CD4-positive, alpha-beta T cell (primary cell): ENCODE measurements at regions not wholly inside any gene's neighbourhood (a gene's known extent, or its start where the extent isn't known, plus 50 kb on each side); places are given as distances from the start of the nearest gene placed in this dataset.

Experiments
- ATAC-seq: fragments of 200-7000 bp; cut with Tn5 transposase; one replicate; pipeline ENCODE4 v1.10.0; 2022; ENCODE audit warnings: mild to moderate bottlenecking; ENCODE audit not compliant: poor library complexity
- CTCF ChIA-PET: fragments of 350-600 bp; sonication (Branson Sonifier 250); formaldehyde crosslinking; loops from one replicate; lab custom pipeline; 2021; ENCODE audit warnings: antibody characterized with exemption, inconsistent platforms; lab: Charles Lee
- POLR2A ChIA-PET: fragments of 350-600 bp; sonication (Branson Sonifier 250); formaldehyde crosslinking; loops from one replicate; lab custom pipeline; 2021; ENCODE audit warnings: antibody characterized with exemption, inconsistent platforms; lab: Charles Lee
- DNase-seq, 14 experiments: peaks; one replicate each; pipeline ENCODE4 v3.0.0-alpha.2; 2013 to 2020; ENCODE audit warnings: mixed read lengths in 2 of 14
- H3K27ac ChIP-seq, 2 donors: one replicate each; pipeline versions ENCODE4 v1.5.1 to v1.7.0; 2013; ENCODE audit warnings: low read length in 2 of 2, low read depth in 1 of 2, mild to moderate bottlenecking in 1 of 2
- H3K27me3 ChIP-seq, 2 experiments: 1 replicate in 1 of 2; 2 replicates in 1 of 2; pipeline versions ENCODE4 v1.6.1 to v1.7.0; 2013; ENCODE audit warnings: low read length in 2 of 2, control low read depth in 1 of 2, mild to moderate bottlenecking in 1 of 2, moderate library complexity in 1 of 2; ENCODE audit not compliant: insufficient read depth in 2 of 2, control insufficient read depth in 1 of 2
- H3K36me3 ChIP-seq: one replicate; pipeline ENCODE4 v1.6.1; 2013; ENCODE audit warnings: low read length, control low read depth; ENCODE audit not compliant: insufficient read depth
- H3K4me1 ChIP-seq: one replicate; pipeline ENCODE4 v1.6.1; 2013; ENCODE audit warnings: low read length, control low read depth; ENCODE audit not compliant: insufficient read depth
- H3K4me3 ChIP-seq: one replicate; pipeline ENCODE4 v1.5.1; 2013; ENCODE audit warnings: mild to moderate bottlenecking, low read length, moderate library complexity
- H3K9me3 ChIP-seq, 2 experiments: 1 replicate in 1 of 2; 2 replicates in 1 of 2; pipeline versions ENCODE4 v1.6.1 to v1.7.0; 2013; ENCODE audit warnings: low read length in 2 of 2, mild to moderate bottlenecking in 2 of 2, control low read depth in 1 of 2, moderate library complexity in 1 of 2; ENCODE audit not compliant: control insufficient read depth in 1 of 2, insufficient read depth in 1 of 2
- H3K27ac Mint-ChIP-seq: one replicate; pipeline ENCODE4 v1.8.0; 2020; ENCODE audit warnings: mixed read lengths
- H3K27me3 Mint-ChIP-seq: one replicate; pipeline ENCODE4 v1.8.0; 2021; ENCODE audit warnings: mixed read lengths
- H3K36me3 Mint-ChIP-seq: one replicate; pipeline ENCODE4 v1.8.0; 2021; ENCODE audit warnings: low read depth, mixed read lengths
- H3K4me1 Mint-ChIP-seq: one replicate; pipeline ENCODE4 v1.8.0; 2021; ENCODE audit warnings: low read depth, mixed read lengths
- H3K4me3 Mint-ChIP-seq: one replicate; pipeline ENCODE4 v1.8.0; 2020; ENCODE audit warnings: mild to moderate bottlenecking, mixed read lengths
- H3K9me3 Mint-ChIP-seq: one replicate; pipeline ENCODE4 v1.8.0; 2020; ENCODE audit warnings: mixed read lengths
- intact Hi-C, 2 experiments: fragments of 100-400 bp; cut with DNase I in 1 of 2; cut with micrococcal nuclease in 1 of 2; formaldehyde crosslinking; loops; one replicate each; pipeline versions ENCODE4 v1.15.1 to v1.9.0; 2023 to 2025; cut with DNase I, micrococcal nuclease
- TF ChIP-seq, protein P1 (sequence below): fragments of 200-600 bp; IDR thresholded peaks from one replicate; pipeline ENCODE4 v1.8.0; 2022; ENCODE audit warnings: antibody characterized with exemption, mild to moderate bottlenecking

DNA sequence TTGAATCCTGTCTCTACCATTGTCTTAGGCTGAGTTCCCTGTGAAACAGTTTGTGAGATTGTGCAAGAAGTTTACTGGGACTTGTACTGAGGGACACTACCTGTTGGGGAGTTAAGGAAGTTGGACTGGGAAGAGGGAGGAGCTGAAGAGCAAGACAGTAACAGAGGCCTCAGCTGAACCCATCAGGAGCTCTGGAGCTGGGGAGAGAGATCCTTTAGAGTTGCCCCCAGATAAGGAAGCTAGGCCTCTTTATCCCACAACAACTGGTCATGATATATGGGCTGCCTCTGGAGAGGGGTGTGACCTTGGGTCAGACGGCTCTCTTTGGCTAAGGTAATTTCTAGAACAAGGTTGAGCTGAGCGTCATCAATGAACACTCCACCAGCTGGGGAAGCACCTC is 137.8 kb upstream of the SLC4A4 start:
- intact Hi-C loops = no loop called here
- H3K9me3 Mint-ChIP-seq = no peaks in the 10 kb centered on the region
- TF ChIP-seq, protein P1, sequence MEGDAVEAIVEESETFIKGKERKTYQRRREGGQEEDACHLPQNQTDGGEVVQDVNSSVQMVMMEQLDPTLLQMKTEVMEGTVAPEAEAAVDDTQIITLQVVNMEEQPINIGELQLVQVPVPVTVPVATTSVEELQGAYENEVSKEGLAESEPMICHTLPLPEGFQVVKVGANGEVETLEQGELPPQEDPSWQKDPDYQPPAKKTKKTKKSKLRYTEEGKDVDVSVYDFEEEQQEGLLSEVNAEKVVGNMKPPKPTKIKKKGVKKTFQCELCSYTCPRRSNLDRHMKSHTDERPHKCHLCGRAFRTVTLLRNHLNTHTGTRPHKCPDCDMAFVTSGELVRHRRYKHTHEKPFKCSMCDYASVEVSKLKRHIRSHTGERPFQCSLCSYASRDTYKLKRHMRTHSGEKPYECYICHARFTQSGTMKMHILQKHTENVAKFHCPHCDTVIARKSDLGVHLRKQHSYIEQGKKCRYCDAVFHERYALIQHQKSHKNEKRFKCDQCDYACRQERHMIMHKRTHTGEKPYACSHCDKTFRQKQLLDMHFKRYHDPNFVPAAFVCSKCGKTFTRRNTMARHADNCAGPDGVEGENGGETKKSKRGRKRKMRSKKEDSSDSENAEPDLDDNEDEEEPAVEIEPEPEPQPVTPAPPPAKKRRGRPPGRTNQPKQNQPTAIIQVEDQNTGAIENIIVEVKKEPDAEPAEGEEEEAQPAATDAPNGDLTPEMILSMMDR = no peak
- H3K27ac Mint-ChIP-seq = no peak overlapping the region
- ChIA-PET CTCF (no interaction called here), POLR2A (no interaction called here)
- peaks cover 10% of the 10 kb centered on the region for H3K4me1 Mint-ChIP-seq
- no peaks in the 10 kb centered on the region for H3K27me3 ChIP-seq
- no peak overlapping the region for H3K4me3 Mint-ChIP-seq
- H3K4me3 ChIP-seq = no peak overlapping the region
- peaks cover 6% of the 10 kb centered on the region for H3K27me3 Mint-ChIP-seq
- no peaks in the 10 kb centered on the region for H3K36me3 ChIP-seq
- H3K36me3 Mint-ChIP-seq = no peaks in the 10 kb centered on the region
- no peaks in the 10 kb centered on the region for H3K9me3 ChIP-seq
- H3K27ac ChIP-seq = no peak overlapping the region
- no peak for DNase-seq
- peaks cover 7% of the 10 kb centered on the region for H3K4me1 ChIP-seq
- ATAC-seq = no peak

DNA sequence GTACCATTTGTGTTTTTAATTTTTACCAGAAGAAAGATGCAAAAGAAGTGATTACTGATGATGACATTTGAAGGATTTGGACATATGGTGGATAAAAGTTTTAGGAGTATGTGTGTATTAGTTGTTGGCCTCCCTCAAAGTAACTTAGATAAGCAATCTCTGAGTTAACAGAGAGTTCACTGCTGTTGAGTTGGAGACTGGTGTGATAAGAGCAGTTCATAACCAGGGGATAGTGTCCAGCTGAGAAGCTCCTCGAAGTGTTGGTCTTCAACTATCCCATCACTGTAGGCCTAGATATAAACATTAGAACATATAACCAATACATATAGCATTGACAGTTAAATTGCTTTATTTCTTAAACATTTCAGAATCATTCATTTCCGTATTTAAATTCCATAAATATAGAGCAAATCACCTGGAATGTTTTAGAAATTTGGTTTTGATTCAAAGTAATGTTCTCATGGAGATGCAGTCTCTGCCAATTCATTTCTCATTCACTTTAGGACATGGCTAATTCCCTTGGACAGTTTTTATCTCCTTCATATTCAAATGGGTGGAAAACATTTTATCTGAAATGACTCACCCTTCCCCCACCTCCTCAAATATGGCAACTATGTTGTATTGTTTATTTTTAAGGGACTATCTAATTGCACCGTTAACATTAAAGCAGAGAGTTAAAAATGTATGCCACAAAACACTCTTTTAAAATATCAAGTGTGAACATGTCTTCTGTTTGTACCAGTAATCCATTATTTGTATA is 136.8 kb upstream of the SLC4A4 start:
- DNase-seq (no peak), ATAC-seq (no peak)
- POLR2A ChIA-PET = no interaction called here
- Histone ChIP-seq H3K4me3 (no peak overlapping the region), H3K27me3 (no peaks in the 10 kb centered on the region), H3K27ac (no peak overlapping the region), H3K9me3 (no peaks in the 10 kb centered on the region), H3K4me1 (peaks cover 7% of the 10 kb centered on the region), H3K36me3 (no peaks in the 10 kb centered on the region)
- Mint-ChIP-seq H3K4me3 (no peak overlapping the region), H3K27me3 (no peaks in the 10 kb centered on the region), H3K27ac (no peak overlapping the region), H3K4me1 (peaks cover 10% of the 10 kb centered on the region), H3K36me3 (no peaks in the 10 kb centered on the region), H3K9me3 (no peaks in the 10 kb centered on the region)
- CTCF ChIA-PET = no interaction called here
- TF ChIP-seq, protein P1 = no peak
- intact Hi-C loops = no loop called here

DNA sequence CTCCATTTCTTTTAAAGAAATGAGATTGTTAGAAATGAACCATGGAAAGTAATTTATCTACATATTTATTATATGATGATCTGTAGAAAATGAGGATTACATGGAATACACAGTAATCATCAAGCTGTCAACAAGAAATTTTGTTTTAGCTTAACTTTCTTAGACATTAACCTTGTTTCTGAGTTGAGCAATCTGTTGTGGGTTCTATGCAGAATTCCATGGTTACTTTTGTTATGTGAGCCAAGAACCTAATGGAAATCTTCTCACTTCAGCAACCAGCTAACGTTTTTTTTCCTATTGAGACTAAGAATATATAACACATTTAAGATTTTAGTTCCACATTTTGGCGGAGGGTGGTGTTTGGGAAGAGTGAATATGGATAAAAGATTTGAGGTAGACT is 136.1 kb upstream of the SLC4A4 start:
- Mint-ChIP-seq H3K27ac (no peak overlapping the region), H3K27me3 (no peaks in the 10 kb centered on the region), H3K4me1 (peaks cover 10% of the 10 kb centered on the region), H3K9me3 (no peaks in the 10 kb centered on the region), H3K4me3 (no peak overlapping the region), H3K36me3 (no peaks in the 10 kb centered on the region)
- H3K4me1 ChIP-seq = peaks cover 7% of the 10 kb centered on the region
- no peaks in the 10 kb centered on the region for H3K9me3 ChIP-seq
- DNase-seq (no peak), ATAC-seq (no peak)
- no peak overlapping the region for H3K4me3 ChIP-seq
- ChIA-PET POLR2A (interaction anchor here (1.0 kb wide), 1 partner anchor 16 kb away, joined by 4 read pairs; no protein-coding TSS in a partner anchor), CTCF (no interaction called here)
- no peaks in the 10 kb centered on the region for H3K36me3 ChIP-seq
- no peak overlapping the region for H3K27ac ChIP-seq
- intact Hi-C loops = no loop called here
- H3K27me3 ChIP-seq = no peaks in the 10 kb centered on the region
- TF ChIP-seq, protein P1 = no peak
